ENCODE measurements at regions not wholly inside any gene's neighbourhood (a gene's known extent, or its start where the extent isn't known, plus 50 kb on each side); places are given as distances from the start of the nearest gene placed in this dataset.

DNA sequence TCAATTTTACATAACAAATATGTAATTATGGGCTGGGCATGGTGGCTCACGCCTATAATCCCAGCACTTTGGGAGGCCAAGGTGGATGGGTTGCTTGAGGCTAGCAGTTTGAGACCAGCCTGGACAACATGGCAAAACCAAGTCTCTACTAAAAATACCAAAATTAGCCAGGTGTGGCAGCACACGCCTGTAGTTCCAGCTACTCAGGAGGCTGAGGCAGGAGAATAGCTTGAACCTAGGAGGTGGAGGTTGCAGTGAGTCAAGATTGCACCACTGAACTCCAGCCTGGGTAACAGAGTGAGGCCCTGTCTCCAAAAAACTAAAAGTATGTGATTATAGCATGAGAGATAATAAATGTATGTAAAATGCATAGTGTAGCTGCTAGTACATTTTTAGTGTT is 229.0 kb downstream of the PPARGC1A start:
- no peak for DNase-seq (ENCODE audit: low spot score)

DNA sequence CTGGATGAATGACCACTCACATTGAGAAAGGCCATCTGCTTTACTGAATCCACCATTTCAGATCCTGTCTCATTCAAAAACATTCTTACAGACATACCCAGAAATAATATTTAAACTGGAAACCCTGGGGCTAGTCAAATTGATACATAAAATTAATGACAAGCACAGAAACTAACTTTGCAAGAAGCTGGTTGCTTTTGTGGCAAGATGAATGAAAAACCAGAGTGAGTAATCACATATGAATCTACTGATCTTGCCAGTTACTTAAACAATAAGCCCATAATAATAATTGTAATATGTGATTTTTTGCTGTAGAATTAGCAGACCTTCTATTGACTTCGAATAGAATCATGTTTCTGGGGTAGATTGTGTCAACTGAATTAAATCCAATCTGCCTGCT is 235.1 kb downstream of the PPARGC1A start:
- no peak for DNase-seq (ENCODE audit: low spot score)

DNA sequence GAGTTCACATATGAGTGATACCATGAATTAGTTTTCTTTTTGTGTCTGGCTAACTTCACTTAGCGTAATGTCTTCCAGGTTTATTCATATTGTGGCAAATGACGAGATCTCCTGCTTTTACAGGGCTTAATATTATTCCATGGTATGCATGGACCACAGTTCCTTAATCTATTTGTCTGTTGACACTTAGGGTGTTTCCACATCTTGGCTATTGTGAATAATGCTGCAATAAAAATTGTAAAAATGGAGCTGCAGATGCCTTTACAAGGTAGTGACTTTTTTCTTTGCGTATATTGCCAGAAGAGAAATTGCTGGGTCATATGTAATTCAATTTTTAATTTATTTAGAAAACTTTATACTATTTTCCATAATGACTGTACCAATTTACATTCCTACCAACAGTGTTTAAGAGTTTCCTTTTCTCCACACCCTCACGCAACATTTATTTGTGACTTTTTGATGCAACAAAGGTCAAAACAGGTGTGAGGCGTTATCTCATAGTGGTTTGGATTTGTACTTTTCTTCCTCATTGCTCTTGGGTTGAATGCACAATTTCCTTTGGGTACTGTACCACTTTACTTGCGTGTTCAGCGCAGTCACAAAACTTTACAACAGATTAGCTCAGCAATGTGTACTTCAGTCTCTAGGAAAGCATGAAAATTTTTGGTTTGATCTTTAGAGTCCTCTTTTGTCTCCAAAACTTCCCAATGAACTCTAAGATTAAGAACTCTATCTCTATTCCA is 240.8 kb downstream of the PPARGC1A start:
- no peak for DNase-seq (ENCODE audit: low spot score)

DNA sequence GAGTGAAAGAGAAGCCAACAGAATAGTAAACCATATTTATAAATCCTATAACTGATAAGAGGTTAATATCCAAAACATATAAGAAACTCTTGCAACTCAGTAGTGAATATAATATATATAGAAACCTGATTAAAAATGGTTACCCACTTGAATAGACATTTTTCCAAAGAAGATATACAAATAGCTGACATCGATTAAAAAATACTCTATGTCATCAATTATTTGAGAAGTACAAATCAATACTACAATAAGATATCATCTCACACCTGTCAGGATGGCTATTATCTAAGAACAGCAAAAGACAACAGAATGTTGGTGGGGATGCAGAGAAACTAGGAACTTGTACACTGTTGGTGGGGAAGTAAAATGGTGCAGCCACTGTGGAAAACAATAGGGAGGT is 254.4 kb downstream of the PPARGC1A start:
- DNase-seq (ENCODE audit: low spot score), result no peak

DNA sequence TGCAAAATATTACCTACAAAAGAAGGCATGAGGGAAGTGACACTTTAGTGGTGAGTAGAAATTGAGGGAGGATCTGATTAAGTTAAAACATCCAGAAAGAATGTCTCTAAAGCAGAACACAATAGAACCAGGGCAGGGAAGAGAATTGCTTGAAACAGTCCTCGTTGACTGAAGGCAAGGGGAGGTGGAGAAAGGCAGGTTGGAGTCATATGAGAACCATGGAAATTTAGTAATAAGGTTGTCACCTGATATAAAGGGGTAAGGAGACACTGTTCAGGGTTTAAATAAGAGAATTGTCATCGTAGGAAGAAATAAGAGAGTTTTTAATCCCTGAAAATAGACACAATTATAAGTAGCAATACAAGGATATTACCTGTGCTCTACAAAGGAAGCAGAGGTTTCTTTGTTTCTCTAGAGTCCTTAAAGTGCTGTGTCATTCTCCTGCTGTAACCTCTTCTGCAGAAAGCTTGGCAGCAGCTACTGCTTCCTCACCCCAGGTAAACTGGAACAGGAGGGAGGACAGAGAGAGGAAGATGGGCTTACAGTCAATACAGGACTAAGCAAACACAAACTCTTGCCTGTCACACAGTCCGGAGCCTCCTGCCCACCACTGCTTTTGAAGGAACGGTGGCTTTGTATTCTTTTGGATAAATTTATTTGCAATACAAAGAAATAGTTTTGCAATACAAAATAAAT is 258.4 kb downstream of the PPARGC1A start:
- DNase-seq (ENCODE audit: low spot score), result no peak

DNA sequence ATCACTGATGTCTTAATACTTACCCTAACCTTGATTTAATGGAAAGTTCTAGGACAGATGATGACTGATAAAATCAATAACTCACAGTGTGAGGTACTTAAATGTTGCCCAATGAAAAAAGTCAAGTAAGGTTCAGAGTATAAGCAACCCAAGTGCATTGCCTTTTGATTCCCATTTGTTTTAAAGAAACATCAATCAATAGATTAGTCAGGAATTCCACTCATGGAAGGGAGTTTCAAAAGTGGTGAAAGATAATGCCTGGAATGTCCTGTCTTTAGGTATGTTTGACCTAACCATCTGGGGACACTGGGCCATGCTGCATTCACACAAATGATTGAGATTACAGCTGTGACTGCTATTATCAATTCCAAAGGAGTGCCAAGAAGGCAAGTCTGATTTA is 259.7 kb downstream of the PPARGC1A start:
- no peak for DNase-seq (ENCODE audit: low spot score)

DNA sequence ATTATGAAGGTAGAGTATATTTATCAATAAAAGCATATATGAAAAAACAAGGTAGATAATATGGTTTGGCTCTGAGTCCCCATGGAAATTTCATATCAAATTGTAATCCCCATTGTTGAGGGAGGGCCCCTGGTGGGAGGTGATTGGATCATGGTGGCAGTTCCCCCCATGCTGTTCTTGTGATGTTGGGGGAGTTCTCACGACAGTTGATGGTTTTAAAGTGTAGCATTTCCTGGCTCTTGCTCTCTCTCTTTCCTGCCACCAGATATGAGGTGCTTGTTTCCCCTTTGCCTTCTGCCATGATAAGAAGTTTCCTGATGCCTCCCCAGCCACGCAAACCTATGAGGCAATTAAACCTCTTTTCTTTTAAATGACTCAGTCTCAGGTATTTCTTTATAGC is 260.4 kb downstream of the PPARGC1A start:
- DNase-seq (ENCODE audit: low spot score), result no peak

DNA sequence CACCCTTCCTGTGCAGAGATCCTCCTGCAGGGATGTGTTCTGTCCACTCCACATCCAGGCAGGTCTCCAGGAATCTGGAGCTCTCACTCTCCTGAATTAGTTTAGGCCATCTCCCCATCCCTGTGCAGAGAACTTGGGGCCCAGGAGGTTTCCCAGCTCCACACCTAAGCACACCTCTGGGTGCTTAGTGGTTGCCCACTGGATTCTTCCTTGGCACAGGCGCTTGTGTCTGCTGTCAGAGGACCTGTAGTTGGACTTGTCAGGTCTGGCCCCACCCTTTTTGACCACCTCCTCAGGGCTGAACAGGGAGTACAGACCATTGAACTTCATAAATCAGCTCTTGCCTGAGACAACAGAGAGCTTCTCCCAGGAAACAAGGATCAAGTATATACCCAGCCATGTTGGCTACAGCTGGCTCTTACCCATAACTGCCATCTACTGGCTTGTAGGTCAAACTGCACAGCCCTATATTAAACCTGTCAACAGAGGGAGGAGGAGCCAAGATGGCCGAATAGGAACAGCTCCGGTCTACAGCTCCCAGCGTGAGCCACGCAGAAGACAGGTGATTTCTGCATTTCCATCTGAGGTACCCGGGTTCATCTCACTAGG is 275.5 kb downstream of the PPARGC1A start:
- peak; percentile 3 for DNase-seq (ENCODE audit: low spot score)

DNA sequence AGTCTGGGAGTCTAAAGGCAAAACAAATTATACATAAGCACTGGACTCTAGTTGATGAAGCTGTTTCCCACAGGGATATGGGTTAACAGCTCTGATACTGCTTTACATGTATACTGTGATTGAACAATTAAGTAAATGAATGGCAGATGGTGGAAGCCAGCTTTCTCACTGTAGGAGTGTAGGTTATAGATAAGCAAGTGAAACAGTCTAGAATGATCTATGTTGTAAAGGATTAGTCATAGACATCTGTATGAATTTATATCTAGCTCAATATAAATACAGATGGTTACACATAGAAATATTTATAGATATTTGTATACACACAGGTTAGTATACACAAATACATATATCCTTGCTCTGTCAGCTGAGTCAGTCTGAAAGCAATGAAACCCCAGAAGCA is 276.1 kb downstream of the PPARGC1A start:
- DNase-seq (ENCODE audit: low spot score), result no peak

DNA sequence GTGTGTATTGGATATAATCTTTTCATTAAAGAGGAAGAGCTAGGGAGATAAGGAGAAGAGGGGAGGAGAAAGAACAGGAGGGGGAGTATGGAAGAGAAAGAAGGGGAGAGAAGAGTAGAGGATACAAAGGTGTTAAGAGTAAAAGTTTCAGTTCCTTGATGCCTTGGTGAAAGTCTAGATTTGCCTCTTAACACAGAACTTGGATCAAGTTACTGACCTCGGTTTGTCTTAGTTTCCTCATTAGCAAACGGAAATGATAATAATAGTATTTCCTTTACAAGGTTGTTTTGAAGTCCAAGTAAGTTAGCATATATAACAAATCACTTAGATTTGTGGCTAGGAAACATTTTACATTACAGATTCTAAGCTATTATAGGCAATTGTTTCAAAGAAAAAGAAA is 287.1 kb downstream of the PPARGC1A start:
- DNase-seq (ENCODE audit: low spot score), result no peak

DNA sequence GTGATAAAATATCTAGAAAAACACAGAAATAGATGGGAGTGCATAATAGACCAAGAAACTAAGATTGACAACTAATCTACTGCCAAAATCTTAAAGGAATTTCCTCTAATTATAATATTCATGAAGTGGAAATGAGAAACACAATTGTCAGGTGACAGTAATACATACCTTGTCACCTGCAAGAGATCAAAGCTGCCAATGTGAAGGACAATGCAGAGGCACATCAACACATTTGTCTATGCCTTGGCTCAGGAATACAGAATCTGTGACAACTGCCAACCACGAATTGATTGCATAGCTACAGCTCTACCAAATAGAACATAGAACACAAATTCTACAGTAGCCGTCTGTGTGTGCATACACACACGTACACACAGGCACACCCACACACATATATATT is 295.7 kb downstream of the PPARGC1A start:
- no peak for DNase-seq (ENCODE audit: low spot score)

DNA sequence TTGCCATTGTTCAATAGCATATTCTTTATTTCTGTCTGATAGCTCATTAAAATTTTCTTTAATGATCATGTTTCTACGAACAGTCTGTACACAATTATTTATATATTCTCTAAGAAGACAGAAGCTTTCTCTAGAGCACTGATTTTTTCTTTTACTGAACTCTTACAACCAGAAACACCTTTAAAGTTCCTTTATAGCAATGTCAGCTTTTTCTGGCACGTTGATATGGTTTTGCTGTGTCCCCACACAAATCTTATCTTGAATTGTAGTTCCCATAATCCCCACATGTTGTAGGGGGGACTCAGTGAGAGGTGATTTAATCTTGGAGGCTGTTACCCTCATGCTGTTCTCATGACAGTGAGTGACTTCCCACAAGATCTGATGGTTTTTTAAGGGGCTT is 299.4 kb downstream of the PPARGC1A start:
- no peak for DNase-seq (ENCODE audit: low spot score)

DNA sequence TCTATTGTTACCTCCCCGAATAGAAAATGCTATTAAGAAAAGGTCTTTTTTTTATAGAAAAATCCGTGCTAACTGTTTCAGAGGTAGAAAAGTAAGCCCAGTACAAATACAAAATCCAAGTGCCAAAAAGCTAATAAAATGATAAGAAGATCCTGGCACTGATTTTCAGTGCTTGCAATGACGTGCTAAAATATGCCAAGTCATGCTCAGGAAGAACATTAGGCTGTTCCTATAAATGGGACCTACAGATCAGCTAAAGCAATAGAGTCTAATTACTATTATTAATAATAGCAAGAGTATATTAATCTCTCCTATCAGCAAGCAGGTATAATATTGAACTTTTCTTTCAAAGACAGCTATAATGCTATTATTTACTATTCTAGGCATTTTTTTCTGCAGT is 305.8 kb downstream of the PPARGC1A start:
- DNase-seq (ENCODE audit: low spot score), result no peak

DNA sequence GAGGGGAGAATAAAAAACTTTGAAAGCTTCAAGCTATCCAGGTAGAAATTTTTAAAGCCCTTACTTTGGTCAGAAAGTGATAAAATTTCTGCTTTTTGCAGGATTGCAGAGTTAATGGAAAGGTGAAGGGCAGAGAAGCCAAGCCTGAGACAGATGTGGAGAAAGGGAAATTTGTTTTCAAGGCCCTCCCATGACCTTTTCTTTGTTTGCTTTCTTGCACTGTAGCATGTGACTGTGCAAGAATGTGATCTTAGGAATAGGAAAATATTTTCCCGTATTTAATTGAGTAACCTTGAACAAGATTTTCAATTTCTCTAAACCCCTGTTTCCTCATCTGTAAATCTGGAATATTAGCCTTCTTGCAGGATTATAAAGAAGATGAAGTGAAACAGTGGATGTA is 307.2 kb downstream of the PPARGC1A start:
- DNase-seq (ENCODE audit: low spot score), result no peak

DNA sequence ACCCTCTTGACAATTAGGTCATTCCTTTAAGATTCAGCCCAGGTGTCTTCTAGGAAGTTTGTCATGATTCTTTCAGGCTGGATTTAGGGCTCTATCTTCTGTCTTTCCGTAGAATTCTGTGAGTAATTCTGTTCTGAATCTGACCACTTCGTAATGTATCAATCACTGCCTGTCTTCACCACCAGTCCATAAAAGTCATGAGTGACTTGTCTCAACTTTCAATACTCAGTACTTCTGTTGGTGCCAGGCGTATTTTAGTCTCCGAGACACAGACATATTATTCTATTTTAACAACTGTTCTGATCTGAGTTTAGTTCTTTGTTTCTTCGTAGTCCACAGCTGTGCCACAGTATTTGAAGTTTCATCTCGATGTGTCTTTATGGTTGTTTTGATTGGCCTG is 310.7 kb downstream of the PPARGC1A start:
- DNase-seq (ENCODE audit: low spot score), result no peak

DNA sequence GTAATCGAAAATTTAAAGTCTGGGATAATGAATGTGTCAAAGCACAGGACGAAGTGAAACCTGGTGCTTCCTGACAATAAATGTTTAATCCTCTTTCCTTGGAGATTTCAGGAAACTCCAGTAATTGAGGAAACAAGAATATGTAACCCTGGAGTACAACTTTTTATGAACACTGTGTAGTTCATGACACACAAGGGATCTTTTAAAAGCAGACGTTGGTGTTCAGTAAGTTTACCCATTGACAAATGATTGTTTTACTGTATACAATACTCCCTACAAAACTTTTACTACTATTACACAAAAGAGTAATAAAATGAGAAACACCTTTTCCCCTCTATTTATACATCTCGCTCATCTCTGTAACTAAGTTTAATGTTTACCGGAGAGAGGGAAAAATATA is 312.4 kb downstream of the PPARGC1A start:
- DNase-seq (ENCODE audit: low spot score), result no peak

DNA sequence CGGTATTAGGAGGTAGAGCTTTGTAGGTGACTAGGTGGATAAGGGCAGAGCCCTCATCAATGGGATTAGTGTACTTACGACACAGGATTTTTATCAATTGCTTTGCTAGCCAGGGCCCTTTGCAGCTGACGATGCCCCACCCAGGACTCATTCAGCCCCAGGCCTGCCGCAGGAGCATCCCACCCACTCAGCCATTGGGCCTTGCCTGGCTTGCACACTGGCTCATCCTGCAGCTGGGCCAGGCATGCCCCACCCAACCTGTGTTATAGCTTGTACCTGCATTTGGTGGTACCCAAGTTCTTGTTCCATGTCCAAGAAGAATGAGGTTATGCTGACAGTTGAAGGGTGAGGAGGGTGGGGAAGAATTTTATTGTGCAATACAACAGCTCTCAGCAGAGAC is 317.5 kb downstream of the PPARGC1A start:
- no peak for DNase-seq (ENCODE audit: low spot score)

DNA sequence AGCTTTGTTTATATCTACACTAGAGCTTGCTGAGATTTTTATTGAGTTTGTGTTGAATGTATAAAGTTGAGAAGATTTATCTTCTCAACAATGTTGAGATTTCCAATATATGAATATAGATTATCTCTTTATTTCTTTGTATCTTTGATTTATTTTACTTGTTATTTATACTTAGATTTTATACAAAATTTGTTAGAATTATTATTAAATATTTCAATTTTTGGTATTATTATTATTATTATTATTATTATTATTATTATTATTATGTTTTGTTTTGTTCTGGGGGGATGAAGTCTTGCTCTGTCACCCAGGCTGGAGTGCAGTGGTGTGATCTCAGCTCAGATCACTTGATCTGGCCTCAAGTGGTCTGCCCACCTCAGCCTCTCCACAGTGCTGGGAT is 322.5 kb downstream of the PPARGC1A start:
- DNase-seq (ENCODE audit: low spot score), result no peak

DNA sequence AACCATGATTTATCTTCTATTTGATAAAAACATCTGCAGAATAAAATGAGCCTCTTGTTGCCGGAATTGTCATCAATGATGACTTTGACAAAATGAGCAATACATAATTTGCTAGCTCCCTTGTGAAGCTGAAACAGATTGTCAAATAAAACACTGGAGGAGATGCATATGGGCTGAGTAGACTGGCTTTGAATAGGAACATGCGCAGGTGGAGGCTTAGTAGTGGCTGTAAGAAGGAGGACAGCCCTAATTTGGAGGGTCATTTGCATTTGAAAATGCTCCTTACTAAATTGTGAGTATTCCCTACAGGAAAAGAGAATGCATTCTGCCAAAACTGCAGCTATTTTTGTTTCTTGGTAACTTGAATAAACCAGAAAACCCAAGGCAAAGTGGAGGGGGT is 329.1 kb downstream of the PPARGC1A start:
- DNase-seq (ENCODE audit: low spot score), result no peak

DNA sequence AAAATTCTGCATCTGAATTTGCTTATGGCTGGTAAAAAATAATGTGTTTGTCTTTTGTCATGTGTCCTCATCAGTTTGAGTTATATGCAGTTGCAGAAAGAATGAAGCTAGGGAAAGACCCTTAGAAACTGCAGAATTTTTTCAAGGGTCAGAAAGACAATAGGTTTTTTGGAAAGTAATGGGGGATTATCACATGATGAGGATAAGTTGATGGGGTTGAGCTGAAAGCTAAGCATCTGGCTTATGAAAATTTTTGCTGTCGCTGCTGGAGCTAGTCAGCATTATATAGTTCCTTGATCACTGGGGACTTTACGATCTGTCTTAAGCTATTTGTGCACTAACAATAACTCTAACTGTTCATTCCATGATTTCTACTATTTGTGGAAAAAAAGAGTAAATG is 331.7 kb downstream of the PPARGC1A start:
- DNase-seq (ENCODE audit: low spot score), result no peak

DNA sequence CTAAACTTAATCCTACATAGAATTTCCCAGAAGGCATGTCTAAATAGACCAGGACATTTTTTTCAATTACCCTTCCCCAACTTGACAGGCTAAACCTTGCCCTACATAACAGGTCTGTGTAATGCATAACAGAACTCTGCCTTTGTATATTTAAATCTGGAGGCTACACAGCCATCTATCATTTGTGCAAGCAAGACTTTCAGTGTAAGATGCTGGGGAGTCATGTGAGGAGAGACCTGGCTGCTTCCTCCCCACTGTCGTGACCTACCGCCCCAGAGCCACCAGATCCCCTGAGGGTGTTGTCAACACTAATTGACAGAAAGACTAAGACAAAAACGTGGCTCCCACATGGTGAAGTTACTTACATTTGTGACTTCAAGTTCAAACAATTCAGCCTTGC is 342.2 kb downstream of the PPARGC1A start:
- DNase-seq (ENCODE audit: low spot score), result no peak

DNA sequence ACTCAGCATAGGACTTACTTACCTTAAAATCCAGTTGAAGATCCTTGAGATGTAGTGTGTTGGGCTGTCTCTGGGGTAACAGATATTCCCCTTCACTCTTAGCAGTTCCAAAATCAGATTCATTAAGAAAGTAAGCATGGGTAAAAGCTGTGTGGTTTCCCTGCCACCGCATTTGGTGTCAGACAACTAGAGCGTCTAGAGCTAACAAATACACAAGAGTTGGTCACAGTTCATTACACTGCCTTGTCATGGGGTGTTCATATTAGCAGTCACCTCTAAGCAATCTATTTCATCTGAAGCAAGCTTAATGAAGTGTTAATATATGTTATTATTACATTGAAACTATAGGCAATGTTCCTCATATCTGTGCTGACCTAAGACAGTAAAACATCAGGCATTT is 342.8 kb downstream of the PPARGC1A start:
- no peak for DNase-seq (ENCODE audit: low spot score)

DNA sequence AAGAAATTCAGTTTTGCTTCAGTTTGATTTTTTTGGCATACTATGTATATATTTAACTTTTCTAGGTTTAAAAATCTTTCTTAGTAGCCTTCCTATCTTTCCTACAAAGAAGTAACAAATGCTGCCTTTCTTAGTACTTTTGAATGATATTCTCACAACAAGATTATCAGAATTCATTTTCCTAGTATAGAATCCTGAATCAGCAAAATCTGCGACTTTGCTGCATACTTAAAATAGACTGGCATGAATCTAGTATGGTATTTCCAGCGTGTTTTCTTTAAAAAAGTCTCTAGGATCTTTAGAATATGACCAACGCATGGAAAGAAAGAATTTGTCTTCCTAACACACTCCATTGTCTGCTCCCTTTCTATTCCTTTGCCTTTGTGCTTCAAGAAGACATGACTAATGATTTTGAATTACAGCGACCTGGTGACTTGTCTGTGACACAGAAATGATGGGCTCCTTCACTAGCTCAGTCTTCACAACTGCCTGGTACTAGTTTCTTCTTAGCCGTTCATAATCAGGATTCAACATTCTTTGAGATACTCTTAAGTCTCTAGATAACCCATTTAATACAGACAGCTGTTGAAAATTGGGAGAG is 349.8 kb downstream of the PPARGC1A start:
- no peak for DNase-seq (ENCODE audit: low spot score)

All from globus pallidus (tissue), 1 donor.